A549 (cell line): ENCODE measurements at regions not wholly inside any gene's neighbourhood (a gene's known extent, or its start where the extent isn't known, plus 50 kb on each side); places are given as distances from the start of the nearest gene placed in this dataset.

ENCODE experiments used
- small RNA-seq, 6 experiments: library from RNA; depleted of rRNA; stranded (forward); fragments of <200 nt; gene quantifications; one replicate each; pipeline ENCODE3, GENCODE V24; 2012

Small RNA genes in the stretch of these regions (small RNA-seq; reads per million reads assigned to genes)
- gene MIR4447, result 0 reads per million in 6 experiments
- gene RF01884, result 0 reads per million in 6 experiments
- 0 reads per million in 6 experiments for gene RNU5E-8P
- 0 reads per million in 6 experiments for gene RNU6-1200P
